ENCODE measurements at regions not wholly inside any gene's neighbourhood (a gene's known extent, or its start where the extent isn't known, plus 50 kb on each side); places are given as distances from the start of the nearest gene placed in this dataset.
"Not testable (repeated sequence)": the region's sequence is repeated elsewhere in the genome, so short reads cannot be mapped to it uniquely, and the experiment has no call there.

- TF ChIP-seq POLR2A (IDR thresholded peaks at IDR 0.05): no peak
- TF ChIP-seq, protein P1, sequence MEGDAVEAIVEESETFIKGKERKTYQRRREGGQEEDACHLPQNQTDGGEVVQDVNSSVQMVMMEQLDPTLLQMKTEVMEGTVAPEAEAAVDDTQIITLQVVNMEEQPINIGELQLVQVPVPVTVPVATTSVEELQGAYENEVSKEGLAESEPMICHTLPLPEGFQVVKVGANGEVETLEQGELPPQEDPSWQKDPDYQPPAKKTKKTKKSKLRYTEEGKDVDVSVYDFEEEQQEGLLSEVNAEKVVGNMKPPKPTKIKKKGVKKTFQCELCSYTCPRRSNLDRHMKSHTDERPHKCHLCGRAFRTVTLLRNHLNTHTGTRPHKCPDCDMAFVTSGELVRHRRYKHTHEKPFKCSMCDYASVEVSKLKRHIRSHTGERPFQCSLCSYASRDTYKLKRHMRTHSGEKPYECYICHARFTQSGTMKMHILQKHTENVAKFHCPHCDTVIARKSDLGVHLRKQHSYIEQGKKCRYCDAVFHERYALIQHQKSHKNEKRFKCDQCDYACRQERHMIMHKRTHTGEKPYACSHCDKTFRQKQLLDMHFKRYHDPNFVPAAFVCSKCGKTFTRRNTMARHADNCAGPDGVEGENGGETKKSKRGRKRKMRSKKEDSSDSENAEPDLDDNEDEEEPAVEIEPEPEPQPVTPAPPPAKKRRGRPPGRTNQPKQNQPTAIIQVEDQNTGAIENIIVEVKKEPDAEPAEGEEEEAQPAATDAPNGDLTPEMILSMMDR (IDR thresholded peaks at IDR 0.05): no peak
- H3K4me1 ChIP-seq: no peaks in the 10 kb centered on the region
- no peaks in the 10 kb centered on the region for H3K36me3 ChIP-seq (ENCODE audit: low read depth, missing control alignments)
- intact Hi-C loops (cut with DNase I; ENCODE audit: low total_unique reads): no loop called here
- H3K4me3 ChIP-seq: no peak overlapping the region
- no peaks in the 10 kb centered on the region for H3K9me3 ChIP-seq
- H3K27me3 ChIP-seq: no peaks in the 10 kb centered on the region
- WGBS, 2 donors: 93 to 95% methylated on average over 3 of the region's 3 CpGs
- DNase-seq: no peak
- no peak overlapping the region for H3K27ac ChIP-seq
Measured at GRCh38 chr1:101116006-101116405, 90.4 kb upstream of the DPH5 start.

DNA sequence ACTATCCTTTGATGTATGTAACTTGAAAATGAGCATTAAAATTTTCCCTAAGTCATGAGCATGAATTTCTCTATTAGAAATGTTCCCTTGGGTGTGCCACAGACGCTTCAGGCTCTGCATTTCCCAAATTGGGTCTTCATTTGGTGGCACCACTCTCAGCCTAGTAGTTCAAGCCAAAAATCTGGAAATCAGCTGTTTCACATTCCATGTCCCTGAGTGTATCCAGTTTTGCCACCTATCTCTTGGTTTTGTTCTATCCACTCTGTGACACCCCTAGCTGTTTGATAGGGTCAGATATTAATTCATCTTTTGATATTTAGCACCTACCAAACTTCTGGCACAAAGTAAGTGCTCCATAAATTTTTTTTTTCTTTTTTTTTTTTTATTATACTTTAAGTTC is 89.5 kb upstream of the DPH5 start:
- Histone ChIP-seq H3K36me3 (ENCODE audit: low read depth, missing control alignments) (no peaks in the 10 kb centered on the region), H3K4me1 (no peaks in the 10 kb centered on the region), H3K27ac (no peak overlapping the region), H3K9me3 (no peaks in the 10 kb centered on the region), H3K27me3 (no peaks in the 10 kb centered on the region), H3K4me3 (no peak overlapping the region)
- 76 to 78% methylated on average over 1 of the region's 1 CpG for WGBS, 2 donors
- intact Hi-C loops (cut with DNase I; ENCODE audit: low total_unique reads): no loop called here
- DNase-seq: no peak
- no peak for TF ChIP-seq POLR2A (IDR thresholded peaks at IDR 0.05)
- TF ChIP-seq, protein P1 (IDR thresholded peaks at IDR 0.05): no peak

- DNase-seq; intact Hi-C loops (cut with DNase I; ENCODE audit: low total_unique reads); H3K27ac ChIP-seq; H3K4me1 ChIP-seq; H3K9me3 ChIP-seq; H3K36me3 ChIP-seq (ENCODE audit: low read depth, missing control alignments); H3K27me3 ChIP-seq; H3K4me3 ChIP-seq: not testable (repeated sequence)
- 98% methylated on average over 2 of the region's 2 CpGs for WGBS, 2 donors
Measured at GRCh38 chr1:101114128-101114527, 88.5 kb upstream of the DPH5 start.

DNA sequence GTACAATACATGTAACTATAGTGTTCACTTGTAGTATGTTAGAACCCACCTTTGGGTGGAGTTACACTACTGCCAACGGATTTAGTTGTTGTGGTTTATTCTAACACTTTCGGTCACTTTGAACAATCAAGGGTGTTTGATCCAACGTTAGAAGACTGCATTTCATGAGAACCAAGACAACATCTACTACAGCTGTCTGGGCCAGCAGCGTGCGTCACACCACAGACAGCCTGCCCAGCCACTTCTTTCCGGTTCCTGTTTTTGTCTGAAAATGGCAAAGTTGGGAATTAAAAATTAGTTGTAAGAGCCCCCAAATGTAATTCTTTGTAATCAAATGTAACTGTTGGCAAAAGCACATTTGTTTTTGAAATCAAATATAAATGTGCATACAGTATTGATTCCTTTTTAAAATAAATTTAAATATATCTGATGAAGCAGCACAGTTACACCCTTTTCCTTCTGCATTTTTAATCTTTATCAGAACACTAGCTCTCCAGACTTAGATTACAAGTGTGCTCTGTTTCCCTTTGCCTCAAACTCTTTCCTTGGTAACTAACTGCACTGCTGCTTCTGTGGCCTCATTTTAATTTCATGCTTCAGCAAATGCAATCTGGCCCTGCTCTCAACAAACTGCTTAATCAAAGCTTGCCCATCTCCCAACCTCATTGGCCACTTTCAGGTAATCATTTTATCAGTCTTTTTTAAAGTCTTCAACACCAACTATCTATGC is 86.6 kb upstream of the DPH5 start:
- H3K27me3 ChIP-seq: no peaks in the 10 kb centered on the region
- no peak for TF ChIP-seq POLR2A (IDR thresholded peaks at IDR 0.05)
- TF ChIP-seq, protein P1 (IDR thresholded peaks at IDR 0.05): no peak
- no peaks in the 10 kb centered on the region for H3K36me3 ChIP-seq (ENCODE audit: low read depth, missing control alignments)
- WGBS, 2 donors: 71 to 80% methylated on average over 6 of the region's 6 CpGs
- no peaks in the 10 kb centered on the region for H3K9me3 ChIP-seq
- intact Hi-C loops (cut with DNase I; ENCODE audit: low total_unique reads): no loop called here
- no peak overlapping the region for H3K4me3 ChIP-seq
- no peaks in the 10 kb centered on the region for H3K4me1 ChIP-seq
- no peak overlapping the region for H3K27ac ChIP-seq
- peak; percentile 21 for DNase-seq

GRCh38 chr1:101111461-101111860 is 85.9 kb upstream of the DPH5 start:
- H3K4me1 ChIP-seq: no peaks in the 10 kb centered on the region
- no peak overlapping the region for H3K27ac ChIP-seq
- intact Hi-C loops (cut with DNase I; ENCODE audit: low total_unique reads): no loop called here
- TF ChIP-seq, protein P1 (IDR thresholded peaks at IDR 0.05): no peak
- TF ChIP-seq POLR2A (IDR thresholded peaks at IDR 0.05): no peak
- no peaks in the 10 kb centered on the region for H3K36me3 ChIP-seq (ENCODE audit: low read depth, missing control alignments)
- no peaks in the 10 kb centered on the region for H3K9me3 ChIP-seq
- DNase-seq: no peak
- WGBS, 2 donors: 65 to 83% methylated on average over 1 of the region's 1 CpG
- H3K4me3 ChIP-seq: no peak overlapping the region
- H3K27me3 ChIP-seq: no peaks in the 10 kb centered on the region
